Small intestine (tissue), 7 donors: ENCODE measurements at regions not wholly inside any gene's neighbourhood (a gene's known extent, or its start where the extent isn't known, plus 50 kb on each side); places are given as distances from the start of the nearest gene placed in this dataset.
A peak's percentile ranks its signal among the peaks of the same experiment; 100 is the strongest.
"Not testable (repeated sequence)": the region's sequence is repeated elsewhere in the genome, so short reads cannot be mapped to it uniquely, and the experiment has no call there.

Experiments
- DNase-seq, 2 donors: peaks; one replicate each; pipeline versions ENCODE4 v3.0.0 to v3.0.0-alpha.2; 2013
- FAIRE-seq: peaks from 2 replicates; lab custom pipeline; 2012; peaks lifted over from hg19 to GRCh38; lab: Jason Lieb, UNC
- H3K27ac ChIP-seq, 3 donors: one replicate each; pipeline ENCODE4 v1.5.1; 2013; ENCODE audit warnings: low read length in 2 of 3, mild to moderate bottlenecking in 2 of 3, control low read depth in 1 of 3, inconsistent platforms in 1 of 3, low read depth in 1 of 3, moderate library complexity in 1 of 3
- H3K27me3 ChIP-seq, 3 donors: one replicate each; pipeline ENCODE4 v1.6.1; 2013; ENCODE audit warnings: low read length in 3 of 3, inconsistent platforms in 1 of 3; ENCODE audit not compliant: control insufficient read depth in 3 of 3, insufficient read depth in 3 of 3
- H3K36me3 ChIP-seq, 3 donors: one replicate each; pipeline ENCODE4 v1.6.1; 2013; ENCODE audit warnings: low read length in 3 of 3, inconsistent platforms in 1 of 3, low read depth in 1 of 3, mild to moderate bottlenecking in 1 of 3, moderate library complexity in 1 of 3; ENCODE audit not compliant: control insufficient read depth in 3 of 3, insufficient read depth in 2 of 3
- H3K4me1 ChIP-seq, 3 donors: one replicate each; pipeline ENCODE4 v1.6.1; 2013; ENCODE audit warnings: low read length in 2 of 3, inconsistent platforms in 1 of 3, low read depth in 1 of 3, mild to moderate bottlenecking in 1 of 3, moderate library complexity in 1 of 3; ENCODE audit not compliant: control insufficient read depth in 3 of 3, insufficient read depth in 2 of 3
- H3K4me3 ChIP-seq, 3 donors: one replicate each; pipeline ENCODE4 v1.5.1; 2013; ENCODE audit warnings: low read length in 3 of 3, control low read depth in 1 of 3, inconsistent platforms in 1 of 3, low read depth in 1 of 3, mild to moderate bottlenecking in 1 of 3, moderate library complexity in 1 of 3
- H3K9me3 ChIP-seq, 2 donors: one replicate each; pipeline ENCODE4 v1.6.1; 2013; ENCODE audit warnings: low read depth in 1 of 2, low read length in 1 of 2; ENCODE audit not compliant: control insufficient read depth in 2 of 2, insufficient read depth in 1 of 2
- WGBS, 3 donors: extraction: QIAGEN DNeasy Blood & Tissue Kit; methylation state at CpG; one replicate each; pipeline ENCODE4 v1.1.7; 2013; 5-methylcytosine and 5-hydroxymethylcytosine counted together
- donor health status: healthy with polysubstance abuse.
- donor health status: control.
- donor health status: control.
- donor health status: Bipolar disorder and iron deficiency.
- donor health status: healthy.

GRCh38 chr11:38756537-38756936 is 2158.5 kb upstream of the RAG2 start:
- DNase-seq = no peak

GRCh38 chr11:38751421-38751820 is 2153.4 kb upstream of the RAG2 start:
- DNase-seq (no peak), FAIRE-seq (no peak)
- Histone ChIP-seq H3K27me3 (no peaks in the 10 kb centered on the region), H3K4me3 (no peak overlapping the region), H3K36me3 (no peaks in the 10 kb centered on the region), H3K9me3 (peaks cover 0 to 5% of the 10 kb centered on the region in 2 donors), H3K27ac (no peak overlapping the region), H3K4me1 (no peaks in the 10 kb centered on the region)
- WGBS, 3 donors = 58 to 74% (median 62%) methylated on average over 2 of the region's 2 CpGs

More at GRCh38 chr11:38756537-38756936, 2158.5 kb upstream of the RAG2 start:
- no peaks in the 10 kb centered on the region for H3K36me3 ChIP-seq
- H3K27ac ChIP-seq = no peak overlapping the region
- 89 to 92% (median 91%) methylated on average over 6 of the region's 6 CpGs for WGBS, 3 donors
- no peaks in the 10 kb centered on the region for H3K4me1 ChIP-seq
- FAIRE-seq = no peak
- H3K4me3 ChIP-seq = no peak overlapping the region
- peaks cover 0 to 7% of the 10 kb centered on the region in 2 donors for H3K9me3 ChIP-seq
- H3K27me3 ChIP-seq = no peaks in the 10 kb centered on the region

GRCh38 chr11:38746516-38746915 is 2148.5 kb upstream of the RAG2 start:
- not testable (repeated sequence) for H3K4me1 ChIP-seq, DNase-seq, H3K4me3 ChIP-seq, H3K9me3 ChIP-seq, H3K36me3 ChIP-seq, H3K27me3 ChIP-seq, H3K27ac ChIP-seq, FAIRE-seq
- 77 to 89% (median 87%) methylated on average over 2 of the region's 2 CpGs for WGBS, 3 donors

- 79 to 89% (median 88%) methylated on average over 1 of the region's 1 CpG for WGBS, 3 donors
These were observed 2125.3 kb upstream of the RAG2 start for GRCh38 chr11:38723361-38723760.

GRCh38 chr11:38721586-38722315 is 2123.7 kb upstream of the RAG2 start:
- no peaks in the 10 kb centered on the region for H3K36me3 ChIP-seq
- WGBS, 3 donors = 35 to 43% (median 40%) methylated on average over 1 of the region's 1 CpG
- no peak overlapping the region for H3K4me3 ChIP-seq
- no peaks in the 10 kb centered on the region for H3K27me3 ChIP-seq
- H3K9me3 ChIP-seq = peaks cover 0 to 4% of the 10 kb centered on the region in 2 donors
- FAIRE-seq (no peak), DNase-seq (no peak)
- H3K27ac ChIP-seq = no peak overlapping the region
- no peaks in the 10 kb centered on the region for H3K4me1 ChIP-seq

More at GRCh38 chr11:38723361-38723760, 2125.3 kb upstream of the RAG2 start:
- Histone ChIP-seq H3K27me3 (no peaks in the 10 kb centered on the region), H3K4me3 (no peak overlapping the region), H3K27ac (no peak overlapping the region), H3K4me1 (no peaks in the 10 kb centered on the region), H3K36me3 (no peaks in the 10 kb centered on the region), H3K9me3 (peaks cover 0 to 4% of the 10 kb centered on the region in 2 donors)
- DNase-seq (no peak), FAIRE-seq (no peak)

- Histone ChIP-seq H3K9me3 (no peaks in the 10 kb centered on the region), H3K27me3 (no peaks in the 10 kb centered on the region), H3K4me3 (no peak overlapping the region), H3K36me3 (no peaks in the 10 kb centered on the region), H3K4me1 (no peaks in the 10 kb centered on the region), H3K27ac (no peak overlapping the region)
- WGBS, 3 donors = 42 to 44% (median 42%) methylated on average over 1 of the region's 1 CpG
- FAIRE-seq (no peak), DNase-seq (no peak)
These were observed 2120.6 kb upstream of the RAG2 start for GRCh38 chr11:38718659-38719058.

- H3K36me3 ChIP-seq = no peaks in the 10 kb centered on the region
- no peaks in the 10 kb centered on the region for H3K4me1 ChIP-seq
- DNase-seq (no peak), FAIRE-seq (no peak)
- H3K9me3 ChIP-seq = no peaks in the 10 kb centered on the region
- no peak overlapping the region for H3K27ac ChIP-seq
- H3K27me3 ChIP-seq = no peaks in the 10 kb centered on the region
- 17 to 38% (median 18%) methylated on average over 2 of the region's 2 CpGs for WGBS, 3 donors
- no peak overlapping the region for H3K4me3 ChIP-seq
These were observed 2120.0 kb upstream of the RAG2 start for GRCh38 chr11:38718049-38718448.

- Histone ChIP-seq H3K4me1 (no peaks in the 10 kb centered on the region), H3K4me3 (no peak overlapping the region), H3K9me3 (no peaks in the 10 kb centered on the region), H3K27me3 (no peaks in the 10 kb centered on the region), H3K36me3 (no peaks in the 10 kb centered on the region), H3K27ac (no peak overlapping the region)
- DNase-seq (no peak), FAIRE-seq (peak; percentile 10)
These were observed 2113.1 kb upstream of the RAG2 start for GRCh38 chr11:38711110-38711509.

GRCh38 chr11:38710262-38710661 is 2112.2 kb upstream of the RAG2 start:
- no peak for FAIRE-seq
- 72 to 78% (median 72%) methylated on average over 5 of the region's 5 CpGs for WGBS, 3 donors

More at GRCh38 chr11:38710262-38710661, 2112.2 kb upstream of the RAG2 start:
- no peaks in the 10 kb centered on the region for H3K9me3 ChIP-seq
- no peaks in the 10 kb centered on the region for H3K27me3 ChIP-seq
- no peak overlapping the region for H3K27ac ChIP-seq
- no peaks in the 10 kb centered on the region for H3K36me3 ChIP-seq
- no peak overlapping the region for H3K4me3 ChIP-seq
- H3K4me1 ChIP-seq = no peaks in the 10 kb centered on the region
- no peak for DNase-seq
